ENCODE measurements at regions not wholly inside any gene's neighbourhood (a gene's known extent, or its start where the extent isn't known, plus 50 kb on each side); places are given as distances from the start of the nearest gene placed in this dataset.

- TF ChIP-seq POLR2AphosphoS5 (IDR thresholded peaks at IDR 0.05) (no peak), CTCF (IDR thresholded peaks at IDR 0.05) (no peak), POLR2A (IDR thresholded peaks at IDR 0.05) (no peak)
Observed at GRCh38 chr14:84040101-84040500, 1489.8 kb upstream of the FLRT2 start.

Measured in transverse colon (tissue), 4 donors.